ENCODE measurements at regions not wholly inside any gene's neighbourhood (a gene's known extent, or its start where the extent isn't known, plus 50 kb on each side); places are given as distances from the start of the nearest gene placed in this dataset.
"Not testable (repeated sequence)": the region's sequence is repeated elsewhere in the genome, so short reads cannot be mapped to it uniquely, and the experiment has no call there.

DNA sequence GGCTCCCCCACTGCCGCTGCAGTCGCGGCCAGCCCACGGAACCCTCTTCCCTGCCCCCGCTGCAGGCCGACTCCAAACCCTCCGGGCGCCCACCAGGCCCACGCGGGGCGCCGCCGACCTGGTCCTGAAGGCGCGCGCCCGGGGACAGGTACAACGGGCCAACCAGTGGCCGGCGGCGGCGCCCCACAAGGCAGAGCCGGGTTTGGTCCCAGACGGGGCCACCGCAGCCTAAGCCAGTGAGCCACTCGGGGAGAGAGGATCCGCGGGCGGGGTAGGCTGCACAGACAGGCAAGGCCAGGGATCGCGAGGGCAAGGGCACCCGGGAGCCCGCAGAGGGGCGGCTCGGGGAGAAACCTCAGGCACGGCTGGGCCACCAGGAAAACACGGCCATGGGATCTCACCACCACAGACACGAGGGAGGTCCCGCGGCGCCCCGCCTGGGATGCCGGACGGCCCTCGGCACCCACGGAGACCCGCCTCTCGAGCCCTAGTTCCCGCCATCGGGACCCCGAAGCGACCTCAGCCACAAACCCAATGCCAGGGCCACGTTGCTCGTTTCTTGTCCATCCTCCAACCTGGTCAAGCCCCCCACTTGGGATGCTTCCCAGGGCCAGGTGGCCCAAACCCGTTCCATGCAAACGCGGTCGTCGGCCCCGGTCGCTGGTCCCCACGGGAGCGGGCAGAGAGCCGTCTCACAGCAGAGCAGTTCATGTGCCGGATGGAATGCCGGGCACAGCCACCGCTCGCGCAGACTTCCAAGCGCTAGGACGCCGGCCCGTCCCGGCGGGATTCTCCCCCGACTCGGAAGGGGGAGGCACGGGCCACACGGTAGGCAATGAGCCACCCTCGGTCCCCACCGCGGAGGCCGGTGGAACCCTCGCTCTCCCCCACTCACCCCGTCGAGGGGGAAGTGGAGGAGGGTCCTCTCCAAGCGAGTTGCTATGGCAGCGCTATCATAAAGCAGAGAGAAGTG is 1956.6 kb upstream of the DEFB115 start:
- TF ChIP-seq, protein P1, sequence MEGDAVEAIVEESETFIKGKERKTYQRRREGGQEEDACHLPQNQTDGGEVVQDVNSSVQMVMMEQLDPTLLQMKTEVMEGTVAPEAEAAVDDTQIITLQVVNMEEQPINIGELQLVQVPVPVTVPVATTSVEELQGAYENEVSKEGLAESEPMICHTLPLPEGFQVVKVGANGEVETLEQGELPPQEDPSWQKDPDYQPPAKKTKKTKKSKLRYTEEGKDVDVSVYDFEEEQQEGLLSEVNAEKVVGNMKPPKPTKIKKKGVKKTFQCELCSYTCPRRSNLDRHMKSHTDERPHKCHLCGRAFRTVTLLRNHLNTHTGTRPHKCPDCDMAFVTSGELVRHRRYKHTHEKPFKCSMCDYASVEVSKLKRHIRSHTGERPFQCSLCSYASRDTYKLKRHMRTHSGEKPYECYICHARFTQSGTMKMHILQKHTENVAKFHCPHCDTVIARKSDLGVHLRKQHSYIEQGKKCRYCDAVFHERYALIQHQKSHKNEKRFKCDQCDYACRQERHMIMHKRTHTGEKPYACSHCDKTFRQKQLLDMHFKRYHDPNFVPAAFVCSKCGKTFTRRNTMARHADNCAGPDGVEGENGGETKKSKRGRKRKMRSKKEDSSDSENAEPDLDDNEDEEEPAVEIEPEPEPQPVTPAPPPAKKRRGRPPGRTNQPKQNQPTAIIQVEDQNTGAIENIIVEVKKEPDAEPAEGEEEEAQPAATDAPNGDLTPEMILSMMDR (IDR thresholded peaks at IDR 0.05; ENCODE audit: low read length, missing control alignments), result no peak
- no peak overlapping the region for H3K4me3 ChIP-seq (replicated peaks; ENCODE audit: low read depth, low read length)
- no peak for DNase-seq (ENCODE audit: low read depth)

DNA sequence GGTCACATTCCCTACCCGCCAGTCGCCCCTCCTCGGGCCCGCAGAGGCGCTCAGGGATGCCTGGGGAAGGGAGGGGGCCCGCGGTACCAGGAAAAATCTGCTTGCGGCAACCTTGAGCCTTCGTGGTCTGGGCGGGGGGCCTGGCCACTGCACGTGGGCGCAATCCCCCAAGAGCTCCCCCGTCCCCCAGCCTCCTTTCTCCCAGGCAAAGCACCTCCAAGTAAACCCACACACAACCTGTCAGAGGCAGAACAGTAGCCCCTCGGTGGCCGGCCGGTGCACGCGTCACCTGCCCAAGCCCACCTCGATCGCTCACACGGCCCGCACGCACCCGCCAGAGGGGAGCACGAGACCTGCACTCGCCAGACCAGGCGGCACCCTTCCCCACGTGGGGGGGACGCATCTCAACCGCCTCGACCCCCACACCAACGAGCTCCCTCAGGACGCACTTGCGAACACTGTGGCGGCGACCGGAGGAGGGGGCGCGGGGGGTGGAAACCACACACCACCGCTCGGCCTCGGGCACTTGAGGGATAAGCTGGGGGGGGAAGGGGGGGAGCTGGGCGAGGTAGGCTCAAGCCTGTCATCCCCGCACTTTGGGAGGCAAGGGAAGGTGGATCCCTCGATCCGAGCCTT is 1955.7 kb upstream of the DEFB115 start:
- TF ChIP-seq, protein P1 (IDR thresholded peaks at IDR 0.05; ENCODE audit: low read length, missing control alignments), result no peak
- no peak overlapping the region for H3K4me3 ChIP-seq (replicated peaks; ENCODE audit: low read depth, low read length)
- no peak for DNase-seq (ENCODE audit: low read depth)

DNA sequence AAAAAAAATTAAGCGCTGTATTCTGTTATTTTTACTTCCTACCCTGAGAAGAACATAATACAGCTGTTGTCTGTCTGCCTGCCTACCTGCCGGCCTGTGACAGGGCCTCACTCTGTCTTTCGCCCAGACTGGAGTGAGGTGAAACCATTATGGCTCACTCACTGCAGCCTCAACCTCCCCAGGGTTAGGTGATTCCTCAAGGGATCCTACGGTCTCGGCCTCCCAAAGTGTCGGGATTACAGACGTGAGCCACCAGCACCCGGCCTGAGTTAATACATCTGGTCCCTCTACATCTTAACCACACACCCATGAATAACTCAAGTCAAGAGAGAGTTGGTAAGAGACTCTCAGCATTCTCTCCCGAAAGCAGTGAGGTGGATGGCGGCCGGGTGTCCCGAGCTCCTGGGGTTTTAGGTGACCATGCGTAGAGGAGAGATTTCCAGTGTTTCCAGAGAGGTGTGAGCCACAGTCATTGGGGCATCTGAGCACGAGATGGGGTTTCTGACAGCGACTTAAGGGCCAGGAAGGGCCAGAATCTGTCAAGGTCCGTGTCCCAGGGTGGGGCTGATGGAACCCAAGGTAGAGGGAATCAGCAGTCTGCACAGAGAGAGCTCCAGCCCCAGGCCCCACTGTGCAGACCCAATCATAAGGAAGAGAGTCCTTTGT is 1954.4 kb upstream of the DEFB115 start:
- H3K4me3 ChIP-seq (replicated peaks; ENCODE audit: low read depth, low read length), result no peak overlapping the region
- TF ChIP-seq, protein P1 (IDR thresholded peaks at IDR 0.05; ENCODE audit: low read length, missing control alignments), result no peak
- DNase-seq (ENCODE audit: low read depth), result no peak

DNA sequence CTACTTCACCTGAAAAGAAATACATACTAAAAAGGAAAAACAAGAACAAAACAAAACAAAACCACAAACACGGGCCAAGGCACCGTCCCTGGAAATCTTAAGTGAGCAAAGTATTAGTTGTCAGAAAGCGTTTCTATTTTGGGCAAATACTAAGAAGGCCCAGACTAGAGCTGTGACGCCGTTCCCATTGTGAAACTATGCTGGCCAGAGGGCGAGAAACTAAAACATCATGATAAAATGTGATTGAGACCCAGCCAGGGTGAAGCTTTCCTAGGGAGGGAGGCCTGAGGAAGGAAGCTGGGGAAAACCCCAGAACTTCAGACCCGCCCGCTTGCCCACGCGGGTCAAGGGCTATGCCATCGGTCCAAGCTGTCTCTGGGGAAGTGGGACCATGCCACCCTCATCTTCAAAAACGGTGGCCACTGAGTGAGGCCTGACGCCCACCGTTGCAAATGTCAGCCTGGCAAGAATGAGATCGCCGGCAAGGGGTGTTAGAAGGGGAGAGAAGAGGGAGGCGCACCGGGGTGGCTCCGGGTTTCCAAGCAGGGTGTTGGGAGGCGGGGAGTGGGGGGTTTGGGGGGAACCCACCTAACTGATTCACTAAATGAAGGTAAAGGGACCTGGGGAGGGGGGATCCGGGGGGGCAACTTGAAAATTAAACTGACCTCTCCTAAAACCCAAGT is 1950.9 kb upstream of the DEFB115 start:
- TF ChIP-seq, protein P1 (IDR thresholded peaks at IDR 0.05; ENCODE audit: low read length, missing control alignments), result no peak
- no peak overlapping the region for H3K4me3 ChIP-seq (replicated peaks; ENCODE audit: low read depth, low read length)
- no peak for DNase-seq (ENCODE audit: low read depth)

DNA sequence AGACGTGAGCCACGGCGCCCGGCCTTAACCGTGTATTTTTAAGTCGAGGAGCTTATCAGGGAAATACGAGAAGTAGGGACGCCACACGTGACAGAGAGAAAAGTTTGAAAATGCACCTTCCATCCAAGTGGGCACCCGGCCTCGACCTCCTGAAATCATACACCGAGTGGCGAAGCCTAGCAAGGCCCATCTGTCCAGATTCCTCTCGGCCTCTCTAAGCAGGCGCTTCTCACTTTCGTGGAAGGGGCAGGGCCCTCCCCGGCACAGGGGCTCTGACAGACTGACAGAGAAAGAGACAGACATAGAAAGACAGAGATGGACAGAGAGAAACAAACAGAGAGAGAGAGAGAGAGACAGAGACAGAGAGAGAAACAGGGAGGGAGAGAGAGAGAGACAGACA is 1950.0 kb upstream of the DEFB115 start:
- DNase-seq (ENCODE audit: low read depth); H3K4me3 ChIP-seq (replicated peaks; ENCODE audit: low read depth, low read length): not testable (repeated sequence)

DNA sequence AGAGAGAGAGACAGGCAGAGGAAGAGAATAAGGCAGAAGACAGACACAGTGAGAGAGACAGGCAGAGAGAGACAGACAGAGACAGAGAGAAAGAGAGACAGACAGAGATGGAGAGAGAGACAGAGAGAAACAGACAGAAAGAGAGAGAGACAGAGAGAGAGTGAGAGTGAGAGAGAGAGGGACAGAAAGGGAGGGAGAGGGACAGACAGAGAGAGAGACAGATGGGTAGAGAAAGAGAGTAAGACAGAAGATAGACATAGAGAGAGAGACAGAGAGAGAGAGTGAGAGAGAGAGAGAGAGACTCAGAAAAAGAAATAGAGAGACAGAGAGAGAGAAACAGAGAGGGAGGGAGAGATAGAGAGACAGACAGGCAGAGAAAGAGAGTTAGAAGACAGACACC is 1948.5 kb upstream of the DEFB115 start:
- DNase-seq (ENCODE audit: low read depth); H3K4me3 ChIP-seq (replicated peaks; ENCODE audit: low read depth, low read length): not testable (repeated sequence)

DNA sequence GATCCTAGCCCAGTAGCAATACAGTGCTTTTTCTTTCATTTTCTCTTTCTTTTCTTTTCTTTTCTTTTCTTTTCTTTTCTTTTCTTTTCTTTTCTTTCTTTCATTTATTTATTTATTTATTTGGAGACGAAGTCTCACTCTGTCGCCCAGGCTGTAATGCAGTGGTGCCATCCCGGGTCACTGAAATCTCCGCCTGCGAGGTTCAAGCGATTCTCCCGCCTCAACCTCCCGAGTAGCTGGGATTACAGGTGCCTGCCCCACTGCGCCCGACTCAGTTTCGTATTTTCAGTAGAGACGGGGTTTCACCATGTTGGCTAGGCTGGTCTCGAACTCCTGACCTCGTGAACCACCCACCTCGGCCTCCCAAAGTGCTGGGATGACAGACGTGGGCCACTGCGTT is 1948.0 kb upstream of the DEFB115 start:
- not testable (repeated sequence) for DNase-seq (ENCODE audit: low read depth); H3K4me3 ChIP-seq (replicated peaks; ENCODE audit: low read depth, low read length)

DNA sequence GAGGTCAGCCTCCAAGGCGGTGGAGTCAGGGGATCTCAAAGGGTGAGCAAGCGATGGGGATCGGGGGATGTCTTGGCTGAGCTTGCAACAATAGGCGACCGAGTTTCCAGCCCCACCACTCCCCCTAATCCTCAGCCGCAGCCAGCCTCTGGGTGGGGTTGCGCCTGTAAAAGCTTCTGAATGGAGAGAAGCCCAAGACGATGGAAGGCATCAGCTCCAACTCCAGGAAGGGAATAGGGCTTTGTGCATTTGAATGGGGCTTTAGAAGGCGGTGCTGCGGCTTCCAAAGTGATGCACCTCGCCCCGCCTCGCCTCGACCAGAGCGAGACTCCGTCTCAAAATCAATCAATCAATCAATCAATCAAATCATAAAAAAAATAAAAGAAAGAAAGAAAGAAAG is 1946.4 kb upstream of the DEFB115 start:
- not testable (repeated sequence) for H3K4me3 ChIP-seq (replicated peaks; ENCODE audit: low read depth, low read length)

DNA sequence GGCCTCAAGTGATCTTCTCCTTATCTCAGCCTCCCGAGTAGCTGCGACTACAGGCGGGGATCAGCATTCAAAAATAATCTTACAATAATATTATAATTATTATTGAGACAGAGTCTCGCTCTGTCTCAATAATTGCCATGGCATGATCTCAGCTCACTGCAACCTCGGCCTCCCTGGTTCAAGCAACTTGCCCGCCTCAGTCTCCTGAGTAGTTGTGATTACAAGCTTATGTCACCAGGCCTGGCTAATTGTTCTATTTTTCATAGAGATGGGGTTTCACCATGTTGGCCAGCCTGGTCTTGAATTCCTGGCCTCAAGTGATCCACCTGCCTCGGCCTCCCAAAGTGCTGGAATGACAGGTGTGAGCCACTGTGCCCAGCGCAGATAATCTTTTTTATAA is 1944.8 kb upstream of the DEFB115 start:
- not testable (repeated sequence) for DNase-seq (ENCODE audit: low read depth); H3K4me3 ChIP-seq (replicated peaks; ENCODE audit: low read depth, low read length)

More for the DNA sequence above, 1946.4 kb upstream of the DEFB115 start:
- DNase-seq (ENCODE audit: low read depth), result not testable (repeated sequence)
